Stromal cell of bone marrow (primary cell): ENCODE measurements at regions not wholly inside any gene's neighbourhood (a gene's known extent, or its start where the extent isn't known, plus 50 kb on each side); places are given as distances from the start of the nearest gene placed in this dataset.
"Not testable (repeated sequence)": the region's sequence is repeated elsewhere in the genome, so short reads cannot be mapped to it uniquely, and the experiment has no call there.

ENCODE experiments used
- DNase-seq: peaks from one replicate; pipeline ENCODE4 v3.0.0-alpha.2; 2012; ENCODE audit warnings: low read depth

DNA sequence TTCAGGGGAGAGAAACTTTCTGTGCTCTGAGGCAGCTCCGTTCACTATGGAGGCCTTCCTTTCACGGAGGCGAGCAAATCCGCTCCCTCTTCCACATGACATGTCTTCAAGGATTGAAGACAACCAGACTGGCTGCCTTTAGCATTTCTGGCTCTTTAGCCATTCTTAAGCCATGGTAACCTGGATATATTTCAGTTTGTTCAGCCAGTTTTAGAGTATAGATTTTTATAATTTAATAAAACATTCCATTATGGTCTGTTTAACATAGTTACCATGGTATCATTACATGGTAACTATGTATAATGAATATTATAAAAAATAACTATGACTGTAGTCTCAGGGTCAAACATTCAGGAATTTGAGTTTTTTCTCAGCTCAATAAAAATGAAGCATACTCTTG is 54.2 kb upstream of the NFIA start:
- DNase-seq: no peak

DNA sequence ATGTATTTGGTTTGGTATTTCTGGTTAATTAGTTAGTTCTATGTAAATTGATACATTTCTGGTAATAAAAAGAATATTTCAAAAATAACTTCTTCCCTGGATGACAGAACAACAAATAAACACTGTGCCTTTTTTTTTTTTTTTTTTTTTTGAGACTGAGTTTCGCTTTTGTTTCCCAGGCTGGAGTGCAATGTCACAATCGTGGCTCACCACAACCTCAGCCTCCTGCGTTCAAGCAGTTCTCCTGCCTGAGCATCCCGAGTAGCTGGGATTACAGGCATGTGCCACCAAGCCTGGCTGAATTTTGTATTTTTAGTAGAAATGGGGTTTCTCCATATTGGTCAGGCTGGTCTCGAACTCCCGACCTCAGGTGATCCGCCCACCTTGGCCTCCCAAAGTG is 64.3 kb upstream of the NFIA start:
- not testable (repeated sequence) for DNase-seq

DNA sequence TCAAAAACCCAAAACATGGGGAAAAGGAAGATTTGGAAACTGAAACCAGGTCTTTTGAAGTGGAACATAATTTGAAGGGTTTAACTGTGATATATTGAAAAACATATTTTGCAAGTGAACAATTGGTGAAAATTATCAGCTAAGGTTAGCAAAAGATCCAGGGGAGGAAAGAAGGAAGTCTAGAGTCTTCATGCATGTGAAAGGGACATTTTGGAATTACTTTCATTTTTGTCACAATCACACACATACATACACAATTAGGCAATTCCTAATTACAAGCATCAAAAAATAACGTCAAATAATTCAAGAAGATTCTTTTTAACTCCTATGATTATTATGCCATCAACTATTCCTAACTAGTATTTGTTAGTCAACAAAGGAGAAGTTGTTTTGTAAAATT is 64.7 kb upstream of the NFIA start:
- DNase-seq: no peak

DNA sequence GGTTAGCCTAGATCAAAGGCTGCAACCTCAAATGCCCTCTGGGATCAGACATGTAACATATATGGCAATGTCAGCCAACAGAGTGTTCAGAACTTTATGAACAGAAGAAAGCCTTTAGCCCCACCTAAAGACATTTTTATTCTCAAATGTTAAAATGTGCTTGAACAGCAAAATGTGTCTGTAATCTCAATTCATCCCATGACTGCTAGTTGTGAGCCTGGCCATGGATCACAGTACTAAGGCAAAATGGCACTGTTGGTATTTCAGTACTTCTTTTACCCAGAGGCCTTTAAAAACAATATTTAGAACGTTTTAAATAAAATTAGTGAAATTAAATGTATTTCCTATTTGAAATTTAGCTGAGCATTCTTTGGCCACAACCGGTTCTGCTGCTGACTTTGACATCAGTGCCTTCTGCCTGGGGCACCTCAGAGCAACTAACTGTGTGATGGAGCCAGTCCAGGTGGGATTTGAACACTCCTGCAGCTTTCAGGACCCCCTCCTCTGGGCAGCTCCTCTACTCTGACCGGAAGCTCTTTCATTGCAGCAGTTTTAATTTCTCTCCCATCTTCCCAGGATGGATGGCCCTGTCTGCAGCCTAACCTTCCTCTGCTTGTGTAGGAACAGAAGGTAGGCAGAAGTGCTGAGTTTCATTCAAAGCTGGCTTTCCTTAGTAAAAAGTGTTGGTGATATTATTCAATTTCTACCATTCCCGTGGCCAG is 68.3 kb upstream of the NFIA start:
- no peak for DNase-seq

DNA sequence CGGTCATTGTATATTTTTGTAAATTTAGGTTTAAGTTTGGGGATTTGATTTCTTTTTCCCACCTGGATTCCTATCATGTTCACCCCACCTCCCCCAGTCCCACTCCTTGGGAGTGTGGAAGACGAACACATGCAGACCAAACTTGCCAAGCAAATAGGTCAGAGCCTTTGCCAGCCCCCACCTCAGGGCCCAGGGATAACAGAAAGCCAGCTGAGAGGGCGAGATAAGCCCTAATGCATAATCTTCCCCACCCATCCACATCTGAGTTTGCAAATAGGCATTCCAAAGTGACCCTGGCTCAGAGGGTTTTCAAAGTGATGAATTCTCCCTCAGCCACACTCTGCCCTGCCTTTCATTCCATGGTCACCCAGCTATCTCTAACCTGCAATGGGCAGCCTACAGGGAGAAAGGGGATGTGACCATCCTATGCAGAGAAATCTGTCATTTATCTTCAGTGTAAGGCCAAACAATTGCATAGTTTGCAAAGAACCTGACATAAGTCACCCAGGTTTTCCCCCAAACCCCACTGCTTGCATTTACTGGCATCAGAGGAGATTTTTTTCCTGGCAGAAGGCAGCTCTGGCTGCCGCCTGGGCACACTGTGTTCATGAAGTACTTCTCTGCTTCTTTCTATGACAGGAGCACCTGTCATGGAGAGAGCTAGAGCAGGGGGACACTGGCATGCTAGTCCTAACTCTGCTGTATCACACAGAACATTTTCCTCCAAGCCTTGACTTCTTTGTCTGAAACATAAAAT is 69.0 kb upstream of the NFIA start:
- DNase-seq: no peak

DNA sequence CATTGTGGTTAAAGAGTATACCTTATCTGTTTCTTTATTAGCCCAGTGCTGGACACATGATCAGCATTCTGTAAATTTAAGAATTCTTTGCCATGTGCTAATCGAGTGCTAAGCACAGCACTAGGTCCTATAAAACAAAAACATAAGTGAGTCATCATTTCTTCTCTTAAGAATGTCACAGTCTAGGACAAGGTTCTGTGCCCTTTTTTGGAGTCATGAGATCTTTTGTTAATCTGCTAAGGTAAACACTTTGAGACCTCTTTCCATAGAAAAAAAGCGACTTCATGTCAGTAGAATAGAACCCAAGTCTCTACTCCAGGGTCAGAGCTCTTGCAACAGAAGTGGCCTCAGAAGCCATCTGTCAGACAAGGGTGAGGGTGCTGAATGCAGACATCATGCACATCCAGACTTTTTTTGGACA is 70.0 kb upstream of the NFIA start:
- no peak for DNase-seq

DNA sequence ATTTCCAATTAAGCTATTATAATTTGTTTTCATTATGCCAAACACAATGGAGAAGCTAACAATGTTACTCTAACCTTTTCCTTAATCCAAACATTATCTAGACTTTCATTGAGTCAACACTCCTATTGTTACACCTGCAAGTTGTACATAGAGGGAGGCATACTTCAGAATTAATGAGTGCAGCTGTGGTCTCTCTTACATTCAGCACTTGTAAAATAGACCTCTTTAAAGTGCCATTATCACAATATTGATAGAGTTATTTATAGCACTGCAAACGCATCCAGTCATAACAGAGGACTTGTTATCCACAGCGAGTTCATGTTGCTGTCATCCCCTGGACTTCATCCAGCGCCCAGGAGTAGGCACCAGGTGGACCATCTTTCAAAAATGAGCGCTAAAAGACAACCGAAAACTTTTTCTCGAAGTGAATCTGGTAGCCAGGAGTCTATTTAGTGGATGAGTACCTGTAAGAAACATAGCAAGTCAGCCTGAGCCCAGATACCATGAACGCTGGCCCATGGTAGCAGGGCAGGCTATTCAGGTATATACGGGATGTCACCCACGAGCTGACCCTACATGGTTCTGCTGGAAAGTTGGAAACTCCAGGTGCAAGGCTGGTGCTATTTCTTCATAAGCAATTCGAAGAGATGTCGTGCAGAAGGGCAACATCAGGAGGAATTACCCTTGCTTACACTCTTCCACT is 70.6 kb upstream of the NFIA start:
- DNase-seq: no peak

DNA sequence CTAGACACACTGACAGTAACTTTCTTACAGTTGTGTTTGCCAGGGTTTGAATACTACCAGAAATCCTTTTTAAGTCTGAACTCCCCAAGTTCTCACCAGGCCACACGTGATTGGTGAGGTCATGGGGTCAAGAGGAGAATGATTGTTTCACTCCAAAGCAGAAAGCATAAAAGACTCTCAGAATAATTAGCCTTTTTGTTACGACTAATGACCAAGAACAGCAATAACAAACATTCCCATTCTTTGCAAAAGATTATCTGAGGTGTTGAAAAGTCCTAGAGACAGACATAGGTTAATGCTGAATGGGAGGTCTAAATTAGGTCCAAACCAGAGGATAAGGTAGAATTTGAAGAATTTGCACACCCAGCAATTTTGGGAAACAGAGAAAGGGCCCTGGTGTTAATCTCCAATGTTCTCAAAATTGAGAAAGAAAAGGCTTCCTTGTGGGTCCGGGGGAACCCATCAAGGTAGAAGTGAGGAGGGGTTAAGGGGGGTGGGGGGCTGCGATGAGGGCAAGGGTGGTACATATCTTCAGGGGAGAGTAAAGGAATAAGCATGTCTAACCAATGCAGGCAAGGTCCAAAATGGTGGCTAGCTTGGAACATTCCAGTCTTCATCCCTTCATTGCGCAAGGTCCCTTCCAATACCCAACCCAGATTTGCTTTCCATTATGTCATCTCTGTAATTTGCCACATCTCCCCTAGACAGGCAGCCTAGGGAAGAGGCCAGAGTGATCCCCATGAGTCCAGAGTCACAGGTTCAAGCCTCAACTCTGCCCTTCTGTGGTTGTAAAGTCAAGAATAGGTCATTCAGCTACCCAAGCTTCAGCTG is 74.6 kb upstream of the NFIA start:
- DNase-seq: no peak

DNA sequence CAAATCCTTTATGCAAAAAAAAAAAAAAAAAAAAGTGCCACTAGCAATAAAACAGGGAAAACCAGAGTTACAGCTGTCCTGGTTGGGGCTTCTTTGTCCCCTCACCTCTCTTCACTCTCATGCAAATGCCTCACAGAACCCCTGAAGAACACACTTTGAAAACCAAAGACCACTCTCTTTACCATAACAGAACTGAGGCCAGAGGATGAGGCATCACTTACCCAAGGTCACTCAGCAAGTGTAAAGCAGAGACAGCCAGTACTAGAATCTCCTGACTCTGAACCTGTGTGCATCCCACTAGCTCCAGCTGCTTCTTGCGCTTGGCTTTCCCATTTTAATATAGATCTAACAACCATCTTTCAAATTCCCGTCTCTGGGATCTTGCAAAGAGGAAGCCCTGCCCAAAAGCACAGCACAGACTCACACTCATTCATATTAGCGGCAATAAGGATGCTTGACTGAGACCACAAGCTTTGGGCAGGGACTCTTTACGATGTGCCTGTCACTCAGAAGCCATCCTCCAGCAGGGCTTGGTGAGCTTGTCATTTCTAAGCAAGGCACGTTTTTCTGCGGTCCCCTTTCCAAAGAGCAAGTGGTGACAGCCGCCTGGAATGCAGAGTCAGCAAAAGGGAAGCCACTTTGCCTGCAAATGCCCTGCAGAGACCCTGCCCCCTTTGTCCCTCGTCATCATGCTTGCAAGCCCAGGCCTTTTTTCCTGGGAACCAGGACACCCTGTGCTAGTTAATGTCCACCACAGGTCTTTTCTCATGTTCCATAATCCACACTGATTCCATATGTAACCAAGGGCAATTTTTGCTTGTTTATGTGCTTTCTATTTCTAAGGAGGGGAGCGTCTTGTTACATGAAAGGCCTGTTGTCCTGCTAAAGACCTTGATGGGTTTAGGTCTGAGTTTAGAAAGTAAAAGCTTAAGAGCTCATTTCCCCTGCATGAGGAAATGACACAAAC is 76.5 kb upstream of the NFIA start:
- no peak for DNase-seq

DNA sequence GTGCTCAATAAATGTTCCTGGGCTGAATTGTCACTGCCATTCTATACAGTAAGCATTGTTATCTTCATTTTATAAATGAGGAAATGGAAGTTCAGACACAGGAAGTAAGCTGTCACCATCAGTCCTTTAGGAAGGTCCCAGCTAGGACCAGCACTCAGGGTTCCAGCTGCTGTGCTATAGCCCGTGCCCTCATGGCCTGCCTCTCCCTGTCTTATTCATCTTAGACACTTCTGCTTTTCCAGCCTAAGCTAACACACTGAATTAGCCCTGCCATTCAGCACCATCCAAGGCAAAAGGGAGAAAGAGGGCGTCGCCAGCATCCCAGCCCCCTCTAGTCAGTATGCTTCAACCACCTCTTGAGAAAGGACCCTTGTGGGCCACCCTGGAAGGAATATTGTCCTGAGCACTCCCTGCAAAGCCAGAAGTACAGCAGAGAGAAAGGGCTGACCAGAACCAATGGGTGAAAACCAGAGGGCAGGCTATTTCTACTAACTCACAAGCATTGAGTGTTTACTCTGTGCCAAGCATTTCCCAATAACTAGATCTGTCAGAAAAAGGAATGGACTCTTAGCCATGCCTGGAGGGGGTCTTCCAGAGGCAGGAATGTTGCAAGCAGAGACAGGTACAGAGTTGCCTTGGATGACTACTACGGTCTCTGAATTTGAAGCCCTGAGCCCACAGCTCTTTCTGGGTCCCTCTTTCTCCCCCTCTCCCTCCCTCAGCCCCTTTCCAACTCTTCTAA is 77.9 kb upstream of the NFIA start:
- no peak for DNase-seq

DNA sequence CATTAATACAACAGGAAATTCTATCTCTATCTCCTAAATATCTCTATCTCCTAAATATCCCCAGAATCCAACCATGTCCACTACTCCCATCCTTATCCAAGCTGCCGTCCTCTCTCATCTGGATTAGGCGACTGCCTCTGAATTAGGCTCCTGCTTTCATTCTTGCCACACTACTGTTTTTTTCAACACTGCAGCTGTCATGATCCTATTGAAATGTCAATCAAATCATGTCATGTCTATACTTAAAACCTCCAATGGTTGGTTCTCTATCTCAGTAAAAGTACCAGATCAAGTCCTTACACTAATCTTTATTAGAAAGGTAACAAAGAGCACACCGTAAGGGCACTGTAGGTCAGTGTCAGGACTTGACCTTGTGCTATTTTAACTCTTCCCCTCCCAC is 82.0 kb upstream of the NFIA start:
- DNase-seq: no peak

DNA sequence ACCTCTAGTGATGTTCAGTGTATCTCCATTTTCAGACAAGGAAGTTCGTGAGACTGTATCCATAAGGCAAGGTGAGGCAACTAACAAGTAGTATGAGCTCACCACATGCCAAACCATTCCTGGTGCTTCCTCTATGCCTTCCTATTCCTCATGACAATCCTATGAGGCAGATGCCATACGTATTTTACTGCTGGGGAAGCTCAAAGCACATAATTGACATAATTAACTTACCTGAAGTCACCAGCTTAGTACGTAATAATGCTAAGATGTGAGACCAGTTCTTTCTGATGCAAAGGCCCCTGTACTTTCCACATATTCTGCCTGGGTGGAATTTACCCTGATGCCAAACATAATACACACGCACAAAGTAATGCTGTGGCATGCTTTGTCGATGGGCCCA is 83.6 kb upstream of the NFIA start:
- no peak for DNase-seq

DNA sequence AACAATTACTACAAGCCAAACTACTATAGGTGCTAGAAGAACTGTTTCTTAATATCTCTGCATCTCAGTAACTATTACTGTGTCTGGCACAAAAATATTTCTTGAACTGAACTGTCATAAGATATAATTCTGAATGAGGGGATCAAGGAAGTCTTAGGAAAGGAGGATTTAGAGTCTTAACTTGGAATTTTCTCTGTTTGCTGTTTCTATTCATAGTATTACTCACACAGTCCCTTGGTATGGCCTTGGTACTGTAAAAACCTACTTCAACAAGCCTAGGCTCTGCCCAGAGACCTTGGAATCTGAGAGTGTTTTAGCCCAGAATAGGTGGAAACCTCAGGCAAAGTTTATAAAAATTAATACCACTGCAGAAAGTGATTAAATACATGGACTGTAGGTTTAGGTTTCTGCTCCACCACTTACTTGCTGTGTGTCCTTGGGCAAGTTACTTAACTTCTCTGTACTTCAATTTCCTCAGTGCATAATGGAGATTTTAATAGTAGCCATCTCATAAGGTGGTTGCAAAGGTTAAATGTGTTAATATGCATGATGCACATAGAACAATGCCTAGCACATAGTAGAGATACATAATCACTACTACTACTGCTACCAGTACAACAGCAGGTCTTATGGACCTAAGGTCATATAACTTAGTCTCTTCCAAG is 87.4 kb upstream of the NFIA start:
- DNase-seq: no peak

DNA sequence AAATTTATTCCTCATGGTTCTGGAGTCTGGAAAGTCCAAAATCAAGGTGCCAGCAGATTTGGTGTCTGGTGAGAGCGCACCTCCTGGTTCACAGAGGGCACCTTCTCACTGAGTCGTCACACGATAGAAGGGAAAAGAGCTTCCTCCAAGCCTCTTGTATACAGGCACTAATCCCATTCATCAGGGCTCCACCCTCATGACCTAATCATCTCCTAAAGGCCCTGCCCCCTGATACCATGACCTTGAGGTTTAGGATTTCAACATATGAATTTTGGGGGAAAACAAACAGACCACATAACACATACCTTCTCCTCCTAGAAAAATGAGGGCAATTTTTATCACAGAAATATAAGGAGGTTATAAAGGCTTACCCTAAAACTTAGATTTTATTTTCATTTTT is 88.0 kb upstream of the NFIA start:
- DNase-seq: no peak

DNA sequence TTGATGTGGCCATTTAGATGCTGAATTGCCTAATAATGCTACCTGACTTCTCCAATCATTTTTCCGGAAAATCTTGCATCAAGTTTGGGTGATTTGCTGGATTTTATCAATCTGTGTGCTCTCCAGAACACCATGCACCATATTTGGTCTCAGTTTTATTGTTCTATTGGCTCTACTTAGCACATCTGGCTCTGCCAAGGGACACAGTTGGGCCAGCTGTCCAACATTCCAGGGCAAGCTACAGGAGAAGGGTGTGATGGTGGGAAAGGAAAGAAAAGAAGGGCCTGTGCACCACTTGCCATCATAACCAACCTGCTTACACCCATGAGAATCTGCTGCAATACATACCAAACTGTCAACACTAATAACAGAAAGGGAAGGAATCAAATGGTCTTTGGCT is 90.2 kb upstream of the NFIA start:
- DNase-seq: no peak

DNA sequence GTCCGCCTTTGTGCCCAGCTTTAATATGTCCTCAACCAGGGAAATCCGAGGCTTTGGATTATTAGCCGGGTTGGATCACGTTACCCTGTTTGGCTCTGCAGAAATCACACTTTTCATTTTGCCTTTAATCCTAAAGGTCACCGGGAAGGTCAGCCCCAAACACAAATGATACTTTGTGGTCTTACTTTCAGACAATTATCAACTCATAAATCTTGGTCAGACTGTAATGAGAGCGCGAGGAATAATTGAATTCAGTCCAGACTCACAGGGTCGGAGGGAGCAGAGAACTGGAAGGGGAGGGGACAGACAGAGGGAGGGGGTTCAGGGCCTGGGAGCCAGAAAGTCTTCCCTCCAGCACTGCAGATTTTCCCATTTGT is 91.7 kb upstream of the NFIA start:
- no peak for DNase-seq

DNA sequence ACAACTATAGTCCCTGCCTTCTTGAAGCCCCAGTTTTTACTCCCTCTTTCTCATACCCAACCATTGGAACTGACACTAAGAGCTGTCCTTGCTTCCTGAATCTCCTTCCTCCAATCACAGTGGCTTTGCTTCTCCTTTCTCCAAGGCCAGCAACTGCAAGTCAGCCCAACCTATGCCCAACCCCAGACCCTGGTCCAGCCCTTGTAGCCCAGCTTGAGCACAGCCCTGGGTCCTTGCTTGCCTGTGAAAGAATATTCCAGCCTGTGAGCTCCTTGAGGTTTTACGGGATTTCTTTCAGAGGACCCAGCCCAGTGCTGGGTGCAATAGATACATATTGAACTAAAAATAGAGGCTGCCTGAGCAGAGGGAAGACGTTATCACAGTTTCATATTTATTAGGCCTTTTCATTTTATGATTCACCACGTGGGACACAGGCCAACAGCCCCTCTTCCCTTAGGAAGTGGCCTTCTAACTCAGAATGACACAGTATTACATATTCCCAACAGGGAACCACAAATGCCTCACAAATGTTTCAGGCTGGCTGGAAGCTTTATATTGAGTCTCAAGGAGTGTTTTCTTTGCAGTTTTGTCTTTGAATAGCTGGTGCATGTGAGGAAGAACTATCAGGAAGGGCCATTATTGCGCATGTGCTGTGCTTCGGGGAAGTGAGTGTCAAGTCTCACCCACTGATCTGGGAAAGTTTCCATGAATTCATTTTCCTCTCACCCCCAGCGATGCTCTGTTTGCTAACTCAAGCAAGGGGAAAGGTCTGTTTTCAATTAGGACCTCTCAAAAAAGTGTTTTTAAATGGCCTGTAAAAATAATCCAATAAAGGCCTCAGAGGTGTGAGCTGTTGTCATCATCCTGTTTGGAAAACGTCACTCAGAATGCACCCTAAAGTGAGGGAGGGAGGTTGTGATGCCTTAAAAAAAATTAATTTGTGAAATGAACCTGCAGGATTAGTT is 92.3 kb upstream of the NFIA start:
- peak; percentile 91 for DNase-seq

DNA sequence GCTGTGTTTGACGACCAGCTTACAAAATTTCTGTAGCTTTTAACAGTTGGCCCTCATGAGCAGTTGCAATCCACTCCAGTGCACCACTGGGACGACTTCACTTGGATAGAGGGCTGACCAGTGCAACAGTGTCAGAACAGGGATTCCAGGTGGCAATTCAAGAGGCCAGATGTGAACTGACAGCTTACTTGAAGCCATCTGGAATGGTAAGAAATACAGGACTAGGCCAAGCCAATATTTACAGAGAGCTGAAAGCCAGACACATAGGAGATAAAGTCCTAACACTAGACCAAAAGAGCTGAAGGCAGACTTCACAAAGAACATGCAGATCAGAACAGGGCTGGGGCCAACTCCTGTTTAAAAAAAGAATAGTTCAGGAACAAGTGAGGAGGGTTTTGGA is 93.5 kb upstream of the NFIA start:
- DNase-seq: no peak

DNA sequence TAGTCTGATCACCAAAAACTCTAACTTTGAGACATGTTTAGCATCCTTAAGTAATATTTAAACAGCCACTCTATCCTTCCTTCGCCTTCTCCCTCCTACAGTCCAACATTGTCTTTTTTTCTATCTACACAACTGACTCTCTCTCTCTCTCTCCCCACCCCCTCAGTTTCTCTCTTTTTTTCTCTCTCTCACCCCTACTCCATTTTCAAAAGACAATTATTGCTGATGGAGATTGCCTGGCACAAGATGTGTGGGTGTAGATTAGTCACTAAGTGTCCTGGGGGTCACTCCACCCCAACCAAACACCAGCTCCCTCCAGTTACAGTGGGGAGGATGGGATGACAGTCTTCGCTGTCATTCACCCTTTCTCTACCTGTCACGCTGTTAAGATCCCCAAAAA is 94.5 kb upstream of the NFIA start:
- DNase-seq: no peak
